B cell (primary cell): ENCODE measurements at regions not wholly inside any gene's neighbourhood (a gene's known extent, or its start where the extent isn't known, plus 50 kb on each side); places are given as distances from the start of the nearest gene placed in this dataset.

Source experiments
- ATAC-seq: fragments of 200-7000 bp; cut with Tn5 transposase; one replicate; pipeline ENCODE4 v1.10.0; 2021; ENCODE audit warnings: low read depth, mild to moderate bottlenecking, moderate number of reproducible peaks, moderate library complexity
- CTCF ChIA-PET: fragments of 350-600 bp; sonication (Branson Sonifier 250); formaldehyde crosslinking; loops from one replicate; lab custom pipeline; 2021; ENCODE audit warnings: antibody characterized with exemption, inconsistent platforms; lab: Charles Lee
- POLR2A ChIA-PET: fragments of 350-600 bp; sonication (Branson Sonifier 250); formaldehyde crosslinking; loops from one replicate; lab custom pipeline; 2021; ENCODE audit warnings: antibody characterized with exemption; lab: Charles Lee
- DNase-seq: peaks from one replicate; pipeline ENCODE4 v3.0.0; 2013
- H2AFZ ChIP-seq: 2 replicates; pipeline ENCODE4 v1.6.1; 2012; ENCODE audit warnings: mild to moderate bottlenecking, low read depth, low read length; ENCODE audit not compliant: insufficient read depth, poor library complexity, severe bottlenecking
- H3K27ac ChIP-seq, 2 donors: 1 replicate in 1 of 2; 2 replicates in 1 of 2; pipeline ENCODE4 v1.5.1; 2012 to 2013; ENCODE audit warnings: low read length in 2 of 2, mild to moderate bottlenecking in 2 of 2, moderate library complexity in 1 of 2
- H3K27me3 ChIP-seq, 4 experiments: fragments of 200-600 bp in 1 of 4; sonication (generic) in 1 of 4; replicated peaks in 1 of 4; 1 replicate in 2 of 4; 2 replicates in 2 of 4; pipeline versions ENCODE4 v1.6.1 to v1.7.0; 2013 to 2016; ENCODE audit warnings: low read length in 3 of 4, mild to moderate bottlenecking in 2 of 4, mixed read lengths in 1 of 4, moderate library complexity in 1 of 4; ENCODE audit not compliant: insufficient read depth in 4 of 4, control insufficient read depth in 3 of 4; ENCODE audit errors: control extremely low read depth in 1 of 4
- H3K36me3 ChIP-seq, 2 experiments: replicated peaks in 1 of 2; 1 replicate in 1 of 2; 2 replicates in 1 of 2; pipeline versions ENCODE4 v1.6.1 to v1.7.1; 2013; ENCODE audit warnings: low read length in 1 of 2; ENCODE audit not compliant: insufficient read depth in 2 of 2, control insufficient read depth in 1 of 2; ENCODE audit errors: control extremely low read depth in 1 of 2, extremely low read depth in 1 of 2
- H3K4me1 ChIP-seq, 2 donors: fragments of 200-600 bp in 1 of 2; sonication (generic) in 1 of 2; 1 replicate in 1 of 2; 2 replicates in 1 of 2; pipeline versions ENCODE4 v1.5.1 to v1.6.1; 2013 to 2017; ENCODE audit warnings: low read length in 2 of 2; ENCODE audit not compliant: control insufficient read depth in 2 of 2, insufficient read depth in 2 of 2
- H3K4me2 ChIP-seq: replicated peaks from 2 replicates; pipeline ENCODE3; 2012; ENCODE audit warnings: mild to moderate bottlenecking, low read depth, low read length; ENCODE audit not compliant: poor library complexity, severe bottlenecking
- H3K4me3 ChIP-seq, 5 experiments: fragments of 200-600 bp in 1 of 5; sonication (generic) in 1 of 5; 1 replicate in 3 of 5; 2 replicates in 2 of 5; pipeline versions ENCODE4 v1.5.1 to v1.7.0; 2011 to 2016; ENCODE audit warnings: low read length in 4 of 5, mild to moderate bottlenecking in 4 of 5, low read depth in 2 of 5, control low read depth in 1 of 5, moderate library complexity in 1 of 5; ENCODE audit not compliant: insufficient read depth in 1 of 5; ENCODE audit errors: control extremely low read depth in 1 of 5, extremely low read depth in 1 of 5
- H3K79me2 ChIP-seq: fragments of 200-600 bp; sonication (generic); one replicate; pipeline ENCODE4 v1.6.0; 2016; ENCODE audit warnings: low read length; ENCODE audit not compliant: control insufficient read depth, insufficient read depth
- H3K9ac ChIP-seq: fragments of 200-600 bp; sonication (generic); 2 replicates; pipeline ENCODE4 v1.6.1; 2017; ENCODE audit warnings: mild to moderate bottlenecking, low read length, moderate library complexity
- H3K9me3 ChIP-seq, 3 donors: one replicate each; pipeline versions ENCODE4 v1.6.1 to v1.7.1; 2013; ENCODE audit warnings: low read length in 2 of 3; ENCODE audit not compliant: control insufficient read depth in 2 of 3, insufficient read depth in 1 of 3; ENCODE audit errors: control extremely low read depth in 1 of 3
- H4K20me1 ChIP-seq: 2 replicates; pipeline ENCODE4 v1.6.0; 2012; ENCODE audit warnings: mild to moderate bottlenecking, low read length; ENCODE audit not compliant: insufficient read depth, control insufficient read depth, poor library complexity, severe bottlenecking
- H3K27ac Mint-ChIP-seq: one replicate; pipeline ENCODE4 v1.8.0; 2021; ENCODE audit warnings: mixed read lengths
- H3K27me3 Mint-ChIP-seq: one replicate; pipeline ENCODE4 v1.8.0; 2021; ENCODE audit warnings: mixed read lengths
- H3K4me1 Mint-ChIP-seq: one replicate; pipeline ENCODE4 v1.8.0; 2021; ENCODE audit warnings: mixed read lengths
- H3K4me3 Mint-ChIP-seq: one replicate; pipeline ENCODE4 v1.8.0; 2021; ENCODE audit warnings: mixed read lengths
- H3K9me3 Mint-ChIP-seq: one replicate; pipeline ENCODE4 v1.8.0; 2022; ENCODE audit warnings: mixed read lengths; ENCODE audit not compliant: insufficient read depth
- CTCF ChIP-seq: fragments of 200-600 bp; IDR thresholded peaks from one replicate; pipeline ENCODE4 v1.8.0; 2022; ENCODE audit warnings: antibody characterized with exemption, mild to moderate bottlenecking
- EZH2 ChIP-seq: IDR thresholded peaks from 2 replicates; pipeline ENCODE4 v1.6.1; 2012; ENCODE audit warnings: borderline replicate concordance, low read depth, mild to moderate bottlenecking, moderate library complexity, low read length; ENCODE audit not compliant: insufficient read depth, poor library complexity, severe bottlenecking
- WGBS: methylation state at CpG from one replicate; pipeline ENCODE4 v1.1.5; 2013; ENCODE audit warnings: missing lambda C conversion rate; ENCODE audit not compliant: insufficient coverage; 5-methylcytosine and 5-hydroxymethylcytosine counted together
- intact Hi-C: fragments of 100-400 bp; cut with micrococcal nuclease; formaldehyde crosslinking; loops from one replicate; pipeline ENCODE4 v1.10.0; 2022

DNA sequence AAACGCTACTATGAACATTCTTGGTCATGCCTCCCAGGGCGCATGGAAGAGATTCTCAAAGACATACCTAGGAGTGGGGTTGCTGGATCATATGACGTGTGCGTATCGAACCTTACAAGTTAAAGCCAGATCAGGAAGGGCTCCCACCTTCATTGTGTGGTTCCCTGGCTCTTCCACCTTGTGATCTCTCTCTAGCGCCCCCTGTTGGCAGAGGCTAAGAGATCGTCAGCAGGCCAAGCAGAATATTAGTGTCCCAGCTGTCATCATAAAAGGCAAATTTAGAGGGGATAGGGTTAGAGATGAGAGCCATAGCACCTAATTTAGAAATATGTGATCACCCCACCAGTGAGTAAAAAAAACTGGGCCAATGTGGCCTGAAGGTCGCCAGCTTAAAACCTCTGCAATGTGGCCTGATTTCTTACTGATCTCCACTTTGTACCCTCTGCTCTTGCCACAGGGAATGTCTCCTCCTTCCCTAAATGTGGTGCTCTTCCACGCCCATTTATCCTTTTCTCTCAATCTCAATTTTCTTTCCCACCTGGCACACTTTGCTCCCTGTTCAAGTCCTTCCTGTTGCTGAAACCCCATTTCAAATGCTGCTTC lies 91.7 kb upstream of the SHB start:
- intact Hi-C loops = no loop called here
- Histone ChIP-seq H3K9me3 (no peaks in the 10 kb centered on the region), H3K27ac (no peak overlapping the region), H3K4me2 (no peak overlapping the region), H3K4me1 (no peaks in the 10 kb centered on the region), H2AFZ (no peak overlapping the region), H3K4me3 (no peak overlapping the region), H3K9ac (no peak overlapping the region), H3K27me3 (peaks cover 0 to 6% (median 2%) of the 10 kb centered on the region in 4 experiments), H3K36me3 (no peaks in the 10 kb centered on the region), H3K79me2 (no peaks in the 10 kb centered on the region), H4K20me1 (no peaks in the 10 kb centered on the region)
- Mint-ChIP-seq H3K9me3 (no peaks in the 10 kb centered on the region), H3K4me1 (no peaks in the 10 kb centered on the region), H3K4me3 (no peak overlapping the region), H3K27ac (no peak overlapping the region), H3K27me3 (peaks cover 12% of the 10 kb centered on the region)
- ChIA-PET POLR2A (no interaction called here), CTCF (interaction anchor here (0.7 to 3.4 kb wide), 9 partner anchors 10 to 252 kb away, joined by 3 to 34 read pairs (median 3); no protein-coding TSS in a partner anchor)
- ATAC-seq (peak; percentile 45), DNase-seq (peak; percentile 52)
- no peak for TF ChIP-seq EZH2
- TF ChIP-seq CTCF = peak; percentile 82
- 63% methylated on average over 8 of the region's 9 CpGs for WGBS

GRCh38 chr9:38159599-38159998 lies 90.6 kb upstream of the SHB start:
- Mint-ChIP-seq H3K9me3 (no peaks in the 10 kb centered on the region), H3K27ac (no peak overlapping the region), H3K27me3 (peaks cover 9% of the 10 kb centered on the region), H3K4me3 (no peak overlapping the region), H3K4me1 (no peaks in the 10 kb centered on the region)
- CTCF ChIA-PET = interaction anchor here (0.7 to 3.4 kb wide), 12 partner anchors 9 to 248 kb away, joined by 3 to 34 read pairs (median 3); no protein-coding TSS in a partner anchor
- no peak overlapping the region for H3K4me3 ChIP-seq
- no peak overlapping the region for H2AFZ ChIP-seq
- ATAC-seq (no peak), DNase-seq (no peak)
- H3K9ac ChIP-seq = no peak overlapping the region
- WGBS = 92% methylated on average over 2 of the region's 3 CpGs
- H3K9me3 ChIP-seq = no peaks in the 10 kb centered on the region
- no peaks in the 10 kb centered on the region for H3K4me1 ChIP-seq
- no peaks in the 10 kb centered on the region for H4K20me1 ChIP-seq
- POLR2A ChIA-PET = no interaction called here
- no peaks in the 10 kb centered on the region for H3K79me2 ChIP-seq
- no peak for TF ChIP-seq CTCF
- TF ChIP-seq EZH2 = no peak
- H3K27ac ChIP-seq = no peak overlapping the region
- peaks cover 0 to 5% (median 2%) of the 10 kb centered on the region in 4 experiments for H3K27me3 ChIP-seq
- H3K4me2 ChIP-seq = no peak overlapping the region
- H3K36me3 ChIP-seq = no peaks in the 10 kb centered on the region
- intact Hi-C loops = loop anchor here (10.0 kb wide), 1 partner anchor 55 kb away; no protein-coding TSS in a partner anchor
